Mesenchymal stem cell (in vitro differentiated cells and primary cell): ENCODE measurements at regions not wholly inside any gene's neighbourhood (a gene's known extent, or its start where the extent isn't known, plus 50 kb on each side); places are given as distances from the start of the nearest gene placed in this dataset.

Source experiments
- DNase-seq: peaks from one replicate; pipeline ENCODE4 v3.0.0-alpha.2; 2013
- H2AFZ ChIP-seq: one replicate; pipeline ENCODE4 v1.6.1; 2013; ENCODE audit warnings: low read depth, mild to moderate bottlenecking, control low read depth, inconsistent platforms, low read length, moderate library complexity
- H2AK5ac ChIP-seq: 2 replicates; pipeline ENCODE4 v1.6.1; 2013; ENCODE audit warnings: low read length, moderate library complexity, mild to moderate bottlenecking, inconsistent platforms; ENCODE audit not compliant: severe bottlenecking
- H2BK120ac ChIP-seq: one replicate; pipeline ENCODE4 v1.6.1; 2013; ENCODE audit warnings: low read depth, mild to moderate bottlenecking, inconsistent platforms, low read length, moderate library complexity
- H2BK12ac ChIP-seq, 2 experiments: one replicate each; pipeline ENCODE4 v1.6.1; 2013; ENCODE audit warnings: inconsistent platforms in 2 of 2, low read length in 2 of 2, mild to moderate bottlenecking in 2 of 2, moderate library complexity in 2 of 2, control low read depth in 1 of 2
- H2BK15ac ChIP-seq: one replicate; pipeline ENCODE4 v1.6.1; 2013; ENCODE audit warnings: mild to moderate bottlenecking, low read depth, inconsistent platforms; ENCODE audit not compliant: poor library complexity, severe bottlenecking
- H2BK5ac ChIP-seq: 2 replicates; pipeline ENCODE4 v1.6.1; 2013; ENCODE audit warnings: low read depth, mild to moderate bottlenecking, low read length, control low read depth, inconsistent platforms; ENCODE audit not compliant: poor library complexity, severe bottlenecking
- H3K14ac ChIP-seq, 2 experiments: one replicate each; pipeline ENCODE4 v1.6.1; 2013; ENCODE audit warnings: inconsistent platforms in 2 of 2, low read length in 2 of 2, control low read depth in 1 of 2, mild to moderate bottlenecking in 1 of 2, moderate library complexity in 1 of 2
- H3K18ac ChIP-seq, 2 experiments: one replicate each; pipeline ENCODE4 v1.6.1; 2013; ENCODE audit warnings: inconsistent platforms in 2 of 2, low read length in 2 of 2, control low read depth in 1 of 2, low read depth in 1 of 2, mild to moderate bottlenecking in 1 of 2
- H3K23ac ChIP-seq, 2 experiments: one replicate each; pipeline ENCODE4 v1.6.1; 2013; ENCODE audit warnings: inconsistent platforms in 2 of 2, low read length in 2 of 2, mild to moderate bottlenecking in 2 of 2, moderate library complexity in 2 of 2, control low read depth in 1 of 2
- H3K27ac ChIP-seq: 2 replicates; pipeline ENCODE4 v1.5.1; 2013; ENCODE audit warnings: mild to moderate bottlenecking, moderate library complexity, low read length, control low read depth, inconsistent platforms; ENCODE audit not compliant: poor library complexity, severe bottlenecking
- H3K27me3 ChIP-seq, 2 experiments: 2 replicates each; pipeline versions ENCODE4 v1.6.1 to v1.7.0; 2013; ENCODE audit warnings: low read length in 2 of 2, mild to moderate bottlenecking in 2 of 2, moderate library complexity in 2 of 2, control low read depth in 1 of 2, inconsistent platforms in 1 of 2; ENCODE audit not compliant: control insufficient read depth in 1 of 2, insufficient read depth in 1 of 2
- H3K36me3 ChIP-seq, 2 experiments: 2 replicates each; pipeline versions ENCODE4 v1.6.1 to v1.7.0; 2013; ENCODE audit warnings: low read length in 2 of 2, control low read depth in 1 of 2, inconsistent platforms in 1 of 2, low read depth in 1 of 2, mild to moderate bottlenecking in 1 of 2; ENCODE audit not compliant: insufficient read depth in 2 of 2, control insufficient read depth in 1 of 2
- H3K4ac ChIP-seq, 2 experiments: one replicate each; pipeline ENCODE4 v1.6.1; 2013; ENCODE audit warnings: inconsistent platforms in 2 of 2, low read length in 2 of 2, mild to moderate bottlenecking in 2 of 2, moderate library complexity in 2 of 2, control low read depth in 1 of 2, low read depth in 1 of 2
- H3K4me1 ChIP-seq: 2 replicates; pipeline ENCODE4 v1.6.1; 2013; ENCODE audit warnings: low read depth, low read length, control low read depth; ENCODE audit not compliant: control insufficient read depth, insufficient read depth
- H3K4me2 ChIP-seq: 2 replicates; pipeline ENCODE4 v1.6.1; 2013; ENCODE audit warnings: low read length, mild to moderate bottlenecking, inconsistent platforms; ENCODE audit not compliant: poor library complexity, severe bottlenecking
- H3K4me3 ChIP-seq, 2 experiments: 2 replicates each; pipeline versions ENCODE4 v1.5.1 to v1.7.0; 2013; ENCODE audit warnings: low read length in 2 of 2, mild to moderate bottlenecking in 2 of 2, control low read depth in 1 of 2, low read depth in 1 of 2; ENCODE audit not compliant: insufficient read depth in 1 of 2
- H3K79me1 ChIP-seq: replicated peaks from 2 replicates; pipeline ENCODE4 v1.6.1; 2013; ENCODE audit warnings: mild to moderate bottlenecking, control low read depth, low read length, inconsistent platforms; ENCODE audit not compliant: poor library complexity, severe bottlenecking
- H3K9ac ChIP-seq: 2 replicates; pipeline ENCODE4 v1.7.0; 2013; ENCODE audit warnings: mild to moderate bottlenecking, low read length, moderate library complexity
- H3K9me3 ChIP-seq: 2 replicates; pipeline ENCODE4 v1.7.0; 2013; ENCODE audit warnings: mild to moderate bottlenecking, low read length; ENCODE audit not compliant: control insufficient read depth
- H4K8ac ChIP-seq: one replicate; pipeline ENCODE4 v1.6.1; 2013; ENCODE audit warnings: inconsistent platforms, mild to moderate bottlenecking, low read length, moderate library complexity
- H4K91ac ChIP-seq: one replicate; pipeline ENCODE4 v1.6.1; 2013; ENCODE audit warnings: mild to moderate bottlenecking, low read length, inconsistent platforms
- whole genome bisulfite sequencing: methylation state at CpG from one replicate; pipeline ENCODE4 v1.1.7; 2013; ENCODE audit warnings: mixed read lengths; 5-methylcytosine and 5-hydroxymethylcytosine counted together

- DNase-seq: no peak
- Histone ChIP-seq H2BK5ac (no peak overlapping the region), H3K9me3 (peaks cover 46% of the 10 kb centered on the region), H2BK120ac (no peak overlapping the region), H2AFZ (no peak overlapping the region), H3K23ac (no peak overlapping the region), H3K4me3 (no peak overlapping the region), H3K4me2 (no peak overlapping the region), H2AK5ac (no peak overlapping the region), H3K4ac (no peak overlapping the region), H3K4me1 (no peaks in the 10 kb centered on the region), H2BK15ac (no peak overlapping the region), H3K27ac (no peak overlapping the region), H3K14ac (no peak overlapping the region), H3K18ac (no peak overlapping the region), H4K8ac (no peak overlapping the region), H3K27me3 (no peaks in the 10 kb centered on the region), H3K9ac (no peak overlapping the region), H2BK12ac (no peak overlapping the region), H3K79me1 (no peaks in the 10 kb centered on the region), H4K91ac (no peak overlapping the region), H3K36me3 (no peaks in the 10 kb centered on the region)
- WGBS: 50% methylated on average over 1 of the region's 2 CpGs
These were observed 1016.4 kb upstream of the TYRP1 start for GRCh38 chr9:11676821-11677220.

- no peak overlapping the region for H2AFZ ChIP-seq
- H3K36me3 ChIP-seq: no peaks in the 10 kb centered on the region
- H3K9ac ChIP-seq: no peak overlapping the region
- H3K4ac ChIP-seq: no peak overlapping the region
- H3K79me1 ChIP-seq: no peaks in the 10 kb centered on the region
- H3K4me2 ChIP-seq: no peak overlapping the region
- H3K9me3 ChIP-seq: no peaks in the 10 kb centered on the region
- H2BK120ac ChIP-seq: no peak overlapping the region
- no peak overlapping the region for H3K14ac ChIP-seq
- H3K18ac ChIP-seq: no peak overlapping the region
- H3K27me3 ChIP-seq: no peaks in the 10 kb centered on the region
- no peak overlapping the region for H2BK12ac ChIP-seq
- H3K4me3 ChIP-seq: no peak overlapping the region
- no peak for DNase-seq
- no peak overlapping the region for H2BK5ac ChIP-seq
- H2BK15ac ChIP-seq: no peak overlapping the region
- H4K8ac ChIP-seq: no peak overlapping the region
- H2AK5ac ChIP-seq: no peak overlapping the region
- no peak overlapping the region for H3K23ac ChIP-seq
- H3K27ac ChIP-seq: no peak overlapping the region
- H4K91ac ChIP-seq: no peak overlapping the region
- no peaks in the 10 kb centered on the region for H3K4me1 ChIP-seq
These were observed 1006.5 kb upstream of the TYRP1 start for GRCh38 chr9:11686733-11687132.

- Histone ChIP-seq H2BK120ac (no peak overlapping the region), H4K91ac (no peak overlapping the region), H3K27me3 (no peaks in the 10 kb centered on the region), H2AK5ac (no peak overlapping the region), H3K4me2 (no peak overlapping the region), H2BK5ac (no peak overlapping the region), H3K4ac (no peak overlapping the region), H3K14ac (no peak overlapping the region), H2BK15ac (no peak overlapping the region), H3K18ac (no peak overlapping the region), H3K4me3 (no peak overlapping the region), H3K4me1 (no peaks in the 10 kb centered on the region), H3K79me1 (no peaks in the 10 kb centered on the region), H2AFZ (no peak overlapping the region), H4K8ac (no peak overlapping the region), H3K23ac (no peak overlapping the region), H3K36me3 (no peaks in the 10 kb centered on the region), H3K9ac (no peak overlapping the region), H2BK12ac (no peak overlapping the region), H3K27ac (no peak overlapping the region), H3K9me3 (peaks cover 2% of the 10 kb centered on the region)
- DNase-seq: no peak
These were observed 996.1 kb upstream of the TYRP1 start for GRCh38 chr9:11697126-11697525.

GRCh38 chr9:11701706-11702105 lies 991.5 kb upstream of the TYRP1 start:
- H3K36me3 ChIP-seq: no peaks in the 10 kb centered on the region
- no peak overlapping the region for H2BK12ac ChIP-seq
- no peak overlapping the region for H2AFZ ChIP-seq
- no peak overlapping the region for H3K4me3 ChIP-seq
- no peaks in the 10 kb centered on the region for H3K4me1 ChIP-seq
- H4K8ac ChIP-seq: no peak overlapping the region
- H3K9me3 ChIP-seq: peaks cover 2% of the 10 kb centered on the region
- no peak overlapping the region for H3K9ac ChIP-seq
- H2BK5ac ChIP-seq: no peak overlapping the region
- no peak overlapping the region for H3K23ac ChIP-seq
- no peak overlapping the region for H2BK120ac ChIP-seq
- no peak overlapping the region for H4K91ac ChIP-seq
- no peak overlapping the region for H3K4ac ChIP-seq
- no peak overlapping the region for H3K27ac ChIP-seq
- no peak overlapping the region for H3K18ac ChIP-seq
- DNase-seq: no peak
- H3K27me3 ChIP-seq: no peaks in the 10 kb centered on the region
- no peaks in the 10 kb centered on the region for H3K79me1 ChIP-seq
- no peak overlapping the region for H3K4me2 ChIP-seq
- H2AK5ac ChIP-seq: no peak overlapping the region
- H3K14ac ChIP-seq: no peak overlapping the region
- H2BK15ac ChIP-seq: no peak overlapping the region
- no CpG with 5 or more reads among the region's 3 CpGs for WGBS
